Adrenal gland (tissue), 5 donors: ENCODE measurements at regions not wholly inside any gene's neighbourhood (a gene's known extent, or its start where the extent isn't known, plus 50 kb on each side); places are given as distances from the start of the nearest gene placed in this dataset.
"Not testable (repeated sequence)": the region's sequence is repeated elsewhere in the genome, so short reads cannot be mapped to it uniquely, and the experiment has no call there.

Experiments used
- CTCF ChIP-seq, 6 experiments: fragments of 450-650 bp in 4 of 6; fragments of 200-600 bp in 2 of 6; sonication (generic) in 1 of 6; IDR thresholded peaks; 1 replicate in 5 of 6; 2 replicates in 1 of 6; pipeline versions ENCODE4 v1.5.1 to v1.8.0; 2016 to 2021; ENCODE audit warnings: antibody characterized with exemption in 6 of 6, mild to moderate bottlenecking in 2 of 6, moderate library complexity in 1 of 6
- POLR2A ChIP-seq, 2 donors: fragments of 450-650 bp; IDR thresholded peaks; one replicate each; pipeline ENCODE4 v1.6.1; 2017; ENCODE audit warnings: antibody characterized with exemption in 2 of 2, mild to moderate bottlenecking in 2 of 2, moderate library complexity in 1 of 2
- donor health status: DM: no; HTN: no; CAD: no.

- not testable (repeated sequence) for TF ChIP-seq CTCF, POLR2A (IDR thresholded peaks at IDR 0.05)
Measured at GRCh38 chr11:49538927-49539326, 330.5 kb upstream of the FOLH1 start.
